ENCODE measurements at regions not wholly inside any gene's neighbourhood (a gene's known extent, or its start where the extent isn't known, plus 50 kb on each side); places are given as distances from the start of the nearest gene placed in this dataset.

DNA sequence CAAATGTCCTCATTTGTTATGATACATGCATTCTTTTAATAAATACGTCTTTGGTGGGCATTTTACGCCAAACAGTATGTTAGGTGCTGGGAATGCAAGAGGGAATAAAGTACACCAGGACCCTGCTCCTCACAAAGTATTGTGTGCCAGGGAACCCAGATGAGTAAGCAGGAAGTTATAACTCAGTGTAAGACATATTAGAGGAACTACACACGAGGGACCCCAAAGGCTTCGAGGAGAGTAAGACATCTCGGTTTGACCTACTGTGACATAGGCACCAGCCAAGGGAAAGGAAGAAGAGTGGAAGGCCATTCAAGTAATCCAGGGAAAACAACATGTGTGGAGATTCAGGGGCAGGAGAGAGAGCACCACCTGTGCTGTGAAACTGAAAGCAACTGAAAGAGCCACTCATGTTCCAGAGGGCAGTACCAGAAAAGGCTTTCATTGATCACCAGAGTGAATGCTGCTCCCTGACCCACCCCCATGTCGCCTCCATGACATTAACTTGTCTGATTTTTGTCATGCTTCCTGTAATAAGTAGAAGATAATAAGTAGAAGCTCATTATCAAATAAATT, 542.5 kb upstream of the PKN2 start:
- FAIRE-seq, result no peak

DNA sequence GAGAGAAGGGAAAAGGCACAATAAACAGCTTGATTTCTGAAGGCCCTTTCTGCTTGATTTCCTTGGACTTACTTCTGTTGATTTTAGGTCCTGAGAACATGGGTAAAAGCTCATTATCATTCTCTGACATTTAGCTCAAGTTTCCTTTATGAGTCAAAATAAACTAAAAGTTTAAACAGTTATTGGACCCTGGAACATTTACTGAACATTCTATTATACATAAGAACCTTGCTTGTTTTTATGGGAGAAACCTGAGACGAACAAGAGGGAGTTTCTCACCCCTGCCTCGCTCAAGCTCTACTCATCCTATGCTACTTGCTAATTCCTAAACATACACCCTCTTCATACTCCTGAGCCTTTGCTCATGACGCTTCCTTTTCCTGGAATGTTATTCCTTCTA, 538.3 kb upstream of the PKN2 start:
- no peak overlapping the region for H3K9ac ChIP-seq (ENCODE audit: low read length)
- DNase-seq (ENCODE audit: low read depth), result no peak
- Mint-ChIP-seq H3K4me3 (ENCODE audit: unreplicated experiment) (no peak overlapping the region), H3K9me3 (ENCODE audit: unreplicated experiment) (no peaks in the 10 kb centered on the region), H3K27me3 (ENCODE audit: low read depth, unreplicated experiment) (no peaks in the 10 kb centered on the region), H3K4me1 (ENCODE audit: low read depth, unreplicated experiment) (no peaks in the 10 kb centered on the region), H3K27ac (ENCODE audit: unreplicated experiment) (no peak overlapping the region), H3K36me3 (ENCODE audit: low read depth, unreplicated experiment) (no peaks in the 10 kb centered on the region)
- no peak overlapping the region for H3K4me2 ChIP-seq (ENCODE audit: low read length)
- no peak for FAIRE-seq
- H2AFZ ChIP-seq (ENCODE audit: low read depth, low read length), result no peak overlapping the region
- H3K4me3 ChIP-seq (ENCODE audit: insufficient read depth, low read depth, low read length), result no peak overlapping the region
- H4K20me1 ChIP-seq (ENCODE audit: insufficient read depth, low read length), result no peaks in the 10 kb centered on the region
- no peaks in the 10 kb centered on the region for H3K4me1 ChIP-seq (ENCODE audit: insufficient read depth, low read length)
- H3K79me2 ChIP-seq (ENCODE audit: insufficient read depth, low read length), result no peaks in the 10 kb centered on the region
- H3K36me3 ChIP-seq (ENCODE audit: insufficient read depth, low read length), result no peaks in the 10 kb centered on the region
- H3K27ac ChIP-seq (ENCODE audit: low read depth, low read length), result no peak overlapping the region
- no peaks in the 10 kb centered on the region for H3K9me3 ChIP-seq (ENCODE audit: insufficient read depth, low read depth, low read length)
- no peak for TF ChIP-seq EZH2 (IDR thresholded peaks at IDR 0.05; ENCODE audit: insufficient read depth, low read length)
- TF ChIP-seq, protein P1, sequence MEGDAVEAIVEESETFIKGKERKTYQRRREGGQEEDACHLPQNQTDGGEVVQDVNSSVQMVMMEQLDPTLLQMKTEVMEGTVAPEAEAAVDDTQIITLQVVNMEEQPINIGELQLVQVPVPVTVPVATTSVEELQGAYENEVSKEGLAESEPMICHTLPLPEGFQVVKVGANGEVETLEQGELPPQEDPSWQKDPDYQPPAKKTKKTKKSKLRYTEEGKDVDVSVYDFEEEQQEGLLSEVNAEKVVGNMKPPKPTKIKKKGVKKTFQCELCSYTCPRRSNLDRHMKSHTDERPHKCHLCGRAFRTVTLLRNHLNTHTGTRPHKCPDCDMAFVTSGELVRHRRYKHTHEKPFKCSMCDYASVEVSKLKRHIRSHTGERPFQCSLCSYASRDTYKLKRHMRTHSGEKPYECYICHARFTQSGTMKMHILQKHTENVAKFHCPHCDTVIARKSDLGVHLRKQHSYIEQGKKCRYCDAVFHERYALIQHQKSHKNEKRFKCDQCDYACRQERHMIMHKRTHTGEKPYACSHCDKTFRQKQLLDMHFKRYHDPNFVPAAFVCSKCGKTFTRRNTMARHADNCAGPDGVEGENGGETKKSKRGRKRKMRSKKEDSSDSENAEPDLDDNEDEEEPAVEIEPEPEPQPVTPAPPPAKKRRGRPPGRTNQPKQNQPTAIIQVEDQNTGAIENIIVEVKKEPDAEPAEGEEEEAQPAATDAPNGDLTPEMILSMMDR (IDR thresholded peaks at IDR 0.05; ENCODE audit: insufficient read depth, low read depth, low read length), result no peak
- no peaks in the 10 kb centered on the region for H3K27me3 ChIP-seq (ENCODE audit: insufficient read depth, low read length)

More for the DNA sequence above, 542.5 kb upstream of the PKN2 start:
- Histone ChIP-seq H3K4me1 (ENCODE audit: insufficient read depth, low read length) (no peaks in the 10 kb centered on the region), H3K27ac (ENCODE audit: low read depth, low read length) (no peak overlapping the region), H3K36me3 (ENCODE audit: insufficient read depth, low read length) (no peaks in the 10 kb centered on the region), H3K9ac (ENCODE audit: low read length) (no peak overlapping the region), H2AFZ (ENCODE audit: low read depth, low read length) (no peak overlapping the region), H3K4me2 (ENCODE audit: low read length) (no peak overlapping the region), H3K9me3 (ENCODE audit: insufficient read depth, low read depth, low read length) (no peaks in the 10 kb centered on the region), H3K4me3 (ENCODE audit: insufficient read depth, low read depth, low read length) (no peak overlapping the region), H3K27me3 (ENCODE audit: insufficient read depth, low read length) (no peaks in the 10 kb centered on the region), H3K79me2 (ENCODE audit: insufficient read depth, low read length) (no peaks in the 10 kb centered on the region), H4K20me1 (ENCODE audit: insufficient read depth, low read length) (no peaks in the 10 kb centered on the region)
- TF ChIP-seq, protein P1 (IDR thresholded peaks at IDR 0.05; ENCODE audit: insufficient read depth, low read depth, low read length), result no peak
- no peak for TF ChIP-seq EZH2 (IDR thresholded peaks at IDR 0.05; ENCODE audit: insufficient read depth, low read length)
- no peaks in the 10 kb centered on the region for H3K4me1 Mint-ChIP-seq (ENCODE audit: low read depth, unreplicated experiment)
- no peaks in the 10 kb centered on the region for H3K36me3 Mint-ChIP-seq (ENCODE audit: low read depth, unreplicated experiment)
- H3K4me3 Mint-ChIP-seq (ENCODE audit: unreplicated experiment), result no peak overlapping the region
- H3K27me3 Mint-ChIP-seq (ENCODE audit: low read depth, unreplicated experiment), result no peaks in the 10 kb centered on the region
- DNase-seq (ENCODE audit: low read depth), result no peak
- H3K27ac Mint-ChIP-seq (ENCODE audit: unreplicated experiment), result no peak overlapping the region
- no peaks in the 10 kb centered on the region for H3K9me3 Mint-ChIP-seq (ENCODE audit: unreplicated experiment)

DNA sequence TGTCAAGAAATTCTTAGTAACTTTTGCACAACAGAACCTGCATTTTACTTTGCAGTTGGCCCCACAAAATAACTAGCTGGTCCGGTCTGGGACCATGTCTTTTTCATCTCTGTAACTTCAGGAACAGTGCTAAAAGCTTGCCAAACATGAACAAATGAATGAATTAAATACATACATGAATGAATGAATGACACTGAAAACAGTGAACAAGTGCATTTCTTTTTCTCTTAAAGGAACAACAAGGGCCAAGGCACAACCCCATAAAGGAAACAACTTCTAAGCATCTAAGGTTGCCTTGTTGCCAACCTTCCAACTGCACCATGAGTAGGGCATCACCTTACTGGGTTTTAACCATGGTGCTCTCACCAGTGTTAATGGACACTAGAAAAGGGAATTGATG, 534.4 kb upstream of the PKN2 start:
- no peaks in the 10 kb centered on the region for H3K4me1 Mint-ChIP-seq (ENCODE audit: low read depth, unreplicated experiment)
- Histone ChIP-seq H3K4me1 (ENCODE audit: insufficient read depth, low read length) (no peaks in the 10 kb centered on the region), H3K4me2 (ENCODE audit: low read length) (no peak overlapping the region), H2AFZ (ENCODE audit: low read depth, low read length) (no peak overlapping the region), H3K4me3 (ENCODE audit: insufficient read depth, low read depth, low read length) (no peak overlapping the region), H3K79me2 (ENCODE audit: insufficient read depth, low read length) (no peaks in the 10 kb centered on the region), H3K36me3 (ENCODE audit: insufficient read depth, low read length) (no peaks in the 10 kb centered on the region), H4K20me1 (ENCODE audit: insufficient read depth, low read length) (no peaks in the 10 kb centered on the region), H3K27me3 (ENCODE audit: insufficient read depth, low read length) (no peaks in the 10 kb centered on the region), H3K9ac (ENCODE audit: low read length) (no peak overlapping the region), H3K9me3 (ENCODE audit: insufficient read depth, low read depth, low read length) (no peaks in the 10 kb centered on the region), H3K27ac (ENCODE audit: low read depth, low read length) (no peak overlapping the region)
- H3K27ac Mint-ChIP-seq (ENCODE audit: unreplicated experiment), result no peak overlapping the region
- TF ChIP-seq, protein P1 (IDR thresholded peaks at IDR 0.05; ENCODE audit: insufficient read depth, low read depth, low read length), result no peak
- TF ChIP-seq EZH2 (IDR thresholded peaks at IDR 0.05; ENCODE audit: insufficient read depth, low read length), result no peak
- H3K9me3 Mint-ChIP-seq (ENCODE audit: unreplicated experiment), result no peaks in the 10 kb centered on the region
- DNase-seq (ENCODE audit: low read depth) (no peak), FAIRE-seq (no peak)
- H3K36me3 Mint-ChIP-seq (ENCODE audit: low read depth, unreplicated experiment), result no peaks in the 10 kb centered on the region
- no peaks in the 10 kb centered on the region for H3K27me3 Mint-ChIP-seq (ENCODE audit: low read depth, unreplicated experiment)
- H3K4me3 Mint-ChIP-seq (ENCODE audit: unreplicated experiment), result no peak overlapping the region
